ENCODE measurements at regions not wholly inside any gene's neighbourhood (a gene's known extent, or its start where the extent isn't known, plus 50 kb on each side); places are given as distances from the start of the nearest gene placed in this dataset.
"Not testable (repeated sequence)": the region's sequence is repeated elsewhere in the genome, so short reads cannot be mapped to it uniquely, and the experiment has no call there.

DNA sequence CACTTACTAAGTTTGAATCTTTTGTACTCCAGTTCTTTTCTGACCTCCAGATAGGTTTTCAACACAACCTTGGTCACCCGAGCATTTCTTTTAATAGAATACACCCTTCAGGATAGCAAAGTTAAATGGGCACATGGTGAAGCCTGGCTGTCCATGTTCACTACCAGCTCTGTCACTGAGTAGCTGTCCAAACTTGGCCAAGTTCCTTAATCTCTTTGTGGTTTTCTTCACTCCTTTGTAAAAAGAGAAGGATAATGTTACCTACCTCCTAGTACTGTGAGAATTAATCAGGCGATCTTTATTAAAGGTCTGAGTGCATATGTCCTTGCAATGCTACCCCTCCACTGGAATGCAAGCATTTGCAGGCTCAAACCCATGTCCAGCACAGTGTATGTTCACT lies 128.1 kb upstream of the PTPRZ1 start:
- DNase-seq (ENCODE audit: low read depth, low spot score), result peak; percentile 31

GRCh38 chr7:121744319-121744718 lies 128.6 kb upstream of the PTPRZ1 start:
- no peak for DNase-seq (ENCODE audit: low read depth, low spot score)

GRCh38 chr7:121741896-121742295 lies 131.1 kb upstream of the PTPRZ1 start:
- DNase-seq (ENCODE audit: low read depth, low spot score), result peak; percentile 33

- DNase-seq (ENCODE audit: low read depth, low spot score), result peak; percentile 34
Observed at GRCh38 chr7:121739465-121739864, 133.5 kb upstream of the PTPRZ1 start.

- DNase-seq (ENCODE audit: low read depth, low spot score), result no peak
Observed at GRCh38 chr7:121730869-121731268, 142.1 kb upstream of the PTPRZ1 start.

DNA sequence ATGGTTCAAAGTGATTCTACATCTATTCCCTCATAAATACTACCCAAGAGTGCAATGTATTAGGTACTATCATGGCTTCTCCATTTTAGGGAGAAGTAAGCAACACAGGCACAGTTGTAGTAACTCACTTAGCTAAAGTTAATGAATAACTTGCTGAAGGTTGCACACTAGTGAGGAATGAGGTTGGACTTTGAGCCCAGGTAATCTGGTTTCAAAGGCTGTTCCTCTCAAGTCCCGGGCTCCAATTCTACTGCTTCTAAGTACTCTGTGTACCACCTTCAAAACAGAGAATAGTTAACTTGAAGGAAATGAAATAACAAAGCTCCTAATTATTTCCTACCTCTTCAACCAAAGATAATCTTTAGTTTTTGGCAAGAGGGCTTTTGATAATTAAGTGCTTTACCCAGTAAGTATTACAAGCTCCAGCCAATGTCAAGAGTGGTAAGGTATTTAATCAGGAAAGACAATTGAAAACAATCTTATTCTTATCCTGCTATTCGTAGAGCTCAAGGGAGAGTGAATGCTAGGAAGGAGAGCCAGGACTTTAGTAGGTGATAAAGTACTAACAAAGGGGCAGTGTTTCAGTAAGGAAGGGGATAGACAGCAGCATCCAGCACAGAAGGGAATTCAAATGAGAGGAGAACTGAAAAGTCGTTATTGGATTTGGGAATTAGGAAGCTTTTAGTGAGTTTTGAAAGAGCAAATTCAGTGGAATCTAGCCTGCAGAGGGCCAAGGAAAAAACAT lies 158.2 kb upstream of the PTPRZ1 start:
- DNase-seq (ENCODE audit: low read depth, low spot score), result no peak

DNA sequence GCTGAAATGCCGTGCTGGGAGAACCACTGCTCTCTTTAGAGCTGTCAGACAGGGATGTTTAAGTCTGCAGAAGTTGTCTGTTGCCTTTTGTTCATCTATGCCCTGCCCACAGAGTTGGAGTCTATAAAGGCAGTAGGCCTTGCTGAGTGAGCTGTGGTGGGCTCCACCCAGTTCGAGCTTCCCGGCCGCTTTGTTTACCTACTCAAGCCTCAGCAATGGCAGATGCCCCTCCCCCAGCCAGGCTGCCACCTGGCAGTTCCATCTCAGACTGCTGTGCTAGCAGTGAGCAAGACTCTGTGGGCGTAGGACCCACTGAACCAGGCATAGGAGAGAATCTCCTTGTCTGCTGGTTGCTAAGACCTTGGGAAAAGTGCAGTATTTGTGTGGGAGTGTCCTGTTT lies 160.0 kb upstream of the PTPRZ1 start:
- not testable (repeated sequence) for DNase-seq (ENCODE audit: low read depth, low spot score)

DNA sequence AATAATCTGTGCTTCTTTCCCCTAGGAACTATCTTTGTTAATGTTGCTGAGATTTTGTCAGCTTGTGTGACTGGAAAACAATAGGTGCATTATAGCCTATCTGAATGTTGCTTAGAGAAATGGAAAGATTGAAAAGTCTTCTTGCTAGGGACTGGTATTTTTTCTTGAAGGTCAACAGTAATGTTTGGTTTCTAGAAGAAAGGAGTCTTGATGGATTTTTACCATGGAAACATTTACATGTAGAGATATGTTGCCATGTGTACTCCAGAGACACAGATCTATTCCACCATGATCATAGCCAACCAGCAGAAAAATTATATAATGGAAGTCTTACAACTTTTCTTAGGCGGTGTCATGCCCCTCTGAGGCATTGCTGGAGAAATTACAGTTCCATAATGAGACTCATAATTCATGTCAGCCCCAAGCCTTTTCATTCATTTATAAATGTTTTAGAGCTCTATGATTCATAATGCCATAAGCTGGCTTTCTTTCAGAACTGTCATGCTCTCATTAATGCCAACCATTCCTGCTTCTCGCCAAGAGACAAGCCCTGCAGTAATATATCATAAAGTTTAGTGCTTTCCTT lies 175.1 kb upstream of the PTPRZ1 start:
- DNase-seq (ENCODE audit: low read depth, low spot score), result no peak

DNA sequence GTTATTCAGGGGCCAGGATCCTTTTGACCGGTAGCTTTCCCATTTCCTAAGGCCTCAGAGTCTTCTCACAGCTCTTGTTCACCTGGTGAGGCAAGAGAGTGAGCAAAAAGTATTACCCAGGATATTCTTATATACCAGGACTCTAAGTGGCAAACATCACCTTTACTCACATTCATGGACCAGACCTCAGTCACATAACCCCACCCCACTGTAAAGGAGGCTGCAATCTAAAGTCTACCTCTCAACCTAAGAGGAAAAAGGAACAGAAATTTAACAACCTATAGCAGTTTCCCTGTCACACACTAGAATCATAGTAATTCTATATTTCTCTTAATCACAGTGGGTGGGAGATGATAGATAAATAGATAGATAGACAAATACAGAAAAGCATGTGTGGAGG lies 176.0 kb upstream of the PTPRZ1 start:
- no peak for DNase-seq (ENCODE audit: low read depth, low spot score)

- peak; percentile 4 for DNase-seq (ENCODE audit: low read depth, low spot score)
Observed at GRCh38 chr7:121689749-121690148, 183.2 kb upstream of the PTPRZ1 start.

DNA sequence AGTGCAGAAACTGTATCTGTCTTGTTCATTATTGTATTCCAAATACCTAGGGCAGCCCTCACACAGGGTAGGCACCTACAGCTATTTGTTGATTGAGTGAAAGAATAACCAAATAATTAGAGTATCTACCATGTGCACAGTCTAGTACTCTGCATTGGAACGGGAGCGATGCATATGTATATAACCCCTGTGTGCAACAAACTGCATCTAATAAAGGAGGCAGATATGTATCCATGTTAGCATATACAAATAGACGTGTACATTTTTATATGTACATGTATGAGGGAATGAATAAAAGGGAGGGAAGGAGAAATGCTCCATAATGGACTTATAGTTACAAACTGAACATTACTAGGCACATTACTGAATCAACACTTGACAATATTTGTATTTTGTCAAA lies 191.3 kb upstream of the PTPRZ1 start:
- DNase-seq (ENCODE audit: low read depth, low spot score), result no peak

GRCh38 chr7:121676168-121676567 lies 196.8 kb upstream of the PTPRZ1 start:
- DNase-seq (ENCODE audit: low read depth, low spot score), result no peak

GRCh38 chr7:121674455-121674854 lies 198.5 kb upstream of the PTPRZ1 start:
- DNase-seq (ENCODE audit: low read depth, low spot score), result not testable (repeated sequence)

- no peak for DNase-seq (ENCODE audit: low read depth, low spot score)
Observed at GRCh38 chr7:121669144-121669543, 203.8 kb upstream of the PTPRZ1 start.

GRCh38 chr7:121666306-121666705 lies 206.7 kb upstream of the PTPRZ1 start:
- DNase-seq (ENCODE audit: low read depth, low spot score), result no peak

DNA sequence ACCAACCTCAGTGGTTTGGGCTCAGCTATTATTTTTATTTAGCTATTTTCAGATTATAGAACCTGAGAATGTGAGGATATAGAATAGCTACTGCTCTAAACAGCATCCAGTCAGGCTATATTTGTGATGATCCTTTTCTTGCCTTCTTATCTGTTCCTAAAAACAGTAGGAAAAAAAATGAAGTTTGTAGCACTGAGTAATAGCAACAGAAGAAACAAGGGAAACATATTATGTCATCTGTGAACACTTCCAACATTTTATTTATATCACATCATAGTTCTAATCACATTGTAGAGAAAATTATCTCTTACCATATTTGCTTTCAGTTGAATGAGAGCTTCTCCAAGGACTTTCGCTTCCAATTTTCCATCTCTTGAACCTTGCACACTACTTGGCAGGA lies 229.6 kb upstream of the PTPRZ1 start:
- no peak for DNase-seq (ENCODE audit: low read depth, low spot score)

DNA sequence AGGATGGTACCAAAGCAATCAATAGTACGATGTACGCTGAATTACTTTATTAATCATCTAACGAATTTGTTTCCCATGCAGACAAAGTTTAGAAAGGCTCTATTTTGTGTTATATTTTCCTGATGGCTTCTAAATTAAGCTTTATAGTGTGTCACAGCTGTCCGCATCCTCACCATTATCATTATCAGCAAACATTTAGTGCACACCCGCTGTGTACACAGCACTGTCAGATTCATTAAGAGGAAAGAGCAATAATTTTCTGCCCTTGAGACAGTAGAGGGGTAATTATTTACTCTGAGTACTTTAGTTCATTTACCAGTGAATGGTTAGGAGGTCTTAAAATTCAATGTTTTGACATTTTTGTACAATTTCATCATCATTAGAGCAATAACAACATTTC lies 233.3 kb upstream of the PTPRZ1 start:
- no peak for DNase-seq (ENCODE audit: low read depth, low spot score)

DNA sequence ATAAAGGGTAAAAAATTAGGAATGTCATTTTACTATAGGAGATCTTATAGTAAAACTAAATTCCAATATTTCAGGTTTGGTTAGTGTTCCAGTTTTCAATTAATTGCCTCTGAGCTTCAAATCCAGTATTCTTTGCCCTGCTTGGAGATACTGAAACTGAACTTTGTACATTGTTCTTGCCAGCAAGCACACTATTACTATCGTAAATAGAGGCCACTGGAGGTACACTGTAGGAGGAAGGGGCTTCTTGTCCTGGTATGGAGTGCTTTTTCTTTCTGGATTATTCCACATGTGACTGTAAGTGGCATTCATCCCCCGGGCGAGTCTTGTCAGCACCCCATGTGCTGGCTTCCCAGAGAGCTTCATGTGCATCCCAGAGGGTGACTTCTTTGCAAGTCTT lies 234.7 kb upstream of the PTPRZ1 start:
- DNase-seq (ENCODE audit: low read depth, low spot score), result no peak

GRCh38 chr7:121634356-121634755 lies 238.2 kb upstream of the FAM3C start:
- DNase-seq (ENCODE audit: low read depth, low spot score), result no peak

- DNase-seq (ENCODE audit: low read depth, low spot score), result no peak
Observed at GRCh38 chr7:121633186-121633585, 237.1 kb upstream of the FAM3C start.

DNA sequence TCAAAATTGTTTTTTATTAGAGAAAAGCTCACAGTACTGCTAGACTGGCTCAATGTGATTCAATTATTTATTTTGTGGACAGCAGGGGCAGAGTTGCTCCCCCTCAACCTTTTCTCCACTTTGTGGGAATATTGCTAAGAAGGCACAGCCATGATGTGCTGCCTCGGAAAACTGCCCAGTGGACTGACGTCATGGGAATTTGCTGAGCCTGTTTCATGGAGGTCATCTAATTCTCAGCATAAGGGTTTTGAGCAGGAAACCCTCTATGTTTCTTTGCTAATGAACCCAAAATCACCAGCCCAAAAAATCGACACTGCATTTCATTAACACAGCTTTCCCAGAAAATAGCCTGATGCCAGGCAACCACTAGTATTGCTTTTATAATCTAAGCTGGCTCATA lies 228.8 kb upstream of the FAM3C start:
- DNase-seq (ENCODE audit: low read depth, low spot score), result peak; percentile 78

GRCh38 chr7:121623130-121623872 lies 227.2 kb upstream of the FAM3C start:
- DNase-seq (ENCODE audit: low read depth, low spot score), result no peak

GRCh38 chr7:121621937-121622336 lies 225.8 kb upstream of the FAM3C start:
- DNase-seq (ENCODE audit: low read depth, low spot score), result no peak

All from astrocyte of the hippocampus (primary cell).